Activated CD8-positive, alpha-beta T cell treated with anti-CD3 and anti-CD28 coated beads for 36 hours (primary cell): ENCODE measurements at regions not wholly inside any gene's neighbourhood (a gene's known extent, or its start where the extent isn't known, plus 50 kb on each side); places are given as distances from the start of the nearest gene placed in this dataset.

Source experiments
- ATAC-seq: fragments of 200-7000 bp; cut with Tn5 transposase; one replicate; pipeline ENCODE4 v1.10.0; 2021; ENCODE audit warnings: mild to moderate bottlenecking, moderate library complexity
- CTCF ChIA-PET: fragments of 350-600 bp; sonication (Branson Sonifier 250); formaldehyde crosslinking; loops from one replicate; lab custom pipeline; 2021; ENCODE audit warnings: antibody characterized with exemption; lab: Charles Lee
- POLR2A ChIA-PET: fragments of 350-600 bp; sonication (Branson Sonifier 250); formaldehyde crosslinking; loops from one replicate; lab custom pipeline; 2021; ENCODE audit warnings: antibody characterized with exemption; lab: Charles Lee
- DNase-seq: peaks from one replicate; pipeline ENCODE4 v3.0.0-alpha.2; 2020
- H3K27ac Mint-ChIP-seq: one replicate; pipeline ENCODE4 v1.8.0; 2021; ENCODE audit warnings: mild to moderate bottlenecking, mixed read lengths
- H3K27me3 Mint-ChIP-seq: one replicate; pipeline ENCODE4 v1.8.0; 2021; ENCODE audit warnings: mixed read lengths
- H3K36me3 Mint-ChIP-seq: one replicate; pipeline ENCODE4 v1.8.0; 2021; ENCODE audit warnings: low read depth, mixed read lengths
- H3K4me1 Mint-ChIP-seq: one replicate; pipeline ENCODE4 v1.8.0; 2021; ENCODE audit warnings: low read depth, mixed read lengths
- H3K4me3 Mint-ChIP-seq: one replicate; pipeline ENCODE4 v1.8.0; 2021; ENCODE audit warnings: mild to moderate bottlenecking, moderate library complexity, mixed read lengths
- H3K9me3 Mint-ChIP-seq: one replicate; pipeline ENCODE4 v1.8.0; 2021; ENCODE audit warnings: mixed read lengths
- CTCF ChIP-seq: fragments of 200-600 bp; IDR thresholded peaks from one replicate; pipeline ENCODE4 v1.8.0; 2022; ENCODE audit warnings: antibody characterized with exemption, mild to moderate bottlenecking
- intact Hi-C: fragments of 100-400 bp; cut with micrococcal nuclease; formaldehyde crosslinking; loops from one replicate; pipeline ENCODE4 v1.10.0; 2022

DNA sequence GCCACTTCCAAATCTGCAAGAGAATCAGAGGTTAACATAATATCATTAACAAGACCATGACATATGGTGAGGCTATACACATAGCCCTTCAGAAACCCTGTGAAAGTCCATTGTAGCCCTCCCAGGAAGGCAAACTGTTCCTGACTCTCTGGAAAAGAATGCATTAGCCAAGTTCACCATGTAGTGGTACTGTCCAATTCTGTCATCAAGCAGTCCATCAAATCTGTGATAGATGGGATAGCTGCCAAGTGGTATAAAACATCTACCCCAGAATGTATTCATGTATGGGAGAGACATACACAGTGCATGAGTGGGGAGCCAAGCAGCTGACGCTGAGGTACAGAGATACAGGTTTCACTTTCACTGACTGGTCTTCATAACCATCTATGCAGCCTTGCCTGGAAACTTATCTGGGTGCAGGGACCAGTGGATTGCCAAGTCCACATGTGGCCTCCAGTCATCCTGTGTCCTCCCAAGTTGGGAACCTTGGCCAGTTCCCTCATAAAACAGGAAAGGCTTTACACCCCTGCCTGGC, 281.1 kb downstream of the MBD2 start:
- Mint-ChIP-seq H3K27ac (no peak overlapping the region), H3K4me3 (no peak overlapping the region), H3K27me3 (no peaks in the 10 kb centered on the region), H3K36me3 (no peaks in the 10 kb centered on the region), H3K4me1 (no peaks in the 10 kb centered on the region), H3K9me3 (peaks cover 2% of the 10 kb centered on the region)
- ATAC-seq (no peak), DNase-seq (no peak)
- TF ChIP-seq CTCF = no peak
- ChIA-PET POLR2A (no interaction called here), CTCF (no interaction called here)
- intact Hi-C loops = no loop called here

DNA sequence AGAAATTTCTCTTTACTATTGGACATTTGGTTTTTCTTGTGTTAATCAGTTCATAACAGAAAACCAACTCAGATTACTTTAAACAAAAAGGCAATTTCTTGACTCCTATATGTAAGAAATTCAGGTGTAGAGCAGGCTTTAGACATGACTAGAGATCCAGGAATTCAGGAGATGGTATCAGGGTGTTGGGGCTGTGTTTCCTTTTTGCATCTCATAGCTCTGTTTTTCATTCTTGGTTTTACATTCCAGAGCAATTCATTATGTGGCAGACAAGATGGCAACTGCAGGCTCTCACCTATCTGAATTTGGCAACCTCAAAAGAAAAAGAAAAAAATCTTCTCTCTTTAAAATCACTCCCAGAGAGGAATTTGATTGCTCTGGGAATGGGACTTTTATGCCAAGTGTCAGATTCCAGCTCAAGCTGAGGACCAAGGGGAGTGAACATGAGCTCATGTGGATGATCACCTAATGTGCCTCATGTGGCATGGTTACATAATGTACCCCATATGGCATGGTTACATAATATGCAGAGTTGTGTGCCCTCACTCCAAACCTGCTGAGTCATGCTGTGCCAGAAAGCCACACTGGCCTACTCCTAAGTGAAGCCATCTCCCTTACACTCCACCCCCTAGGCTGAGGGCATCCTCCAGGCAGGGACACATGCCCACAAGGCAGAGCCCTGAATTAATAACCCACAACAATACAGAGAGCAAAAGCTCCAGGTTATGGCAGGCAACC, 282.7 kb downstream of the MBD2 start:
- Mint-ChIP-seq H3K27me3 (no peaks in the 10 kb centered on the region), H3K4me3 (no peak overlapping the region), H3K27ac (no peak overlapping the region), H3K4me1 (no peaks in the 10 kb centered on the region), H3K9me3 (peaks cover 2% of the 10 kb centered on the region), H3K36me3 (no peaks in the 10 kb centered on the region)
- ATAC-seq (no peak), DNase-seq (no peak)
- POLR2A ChIA-PET = no interaction called here
- no peak for TF ChIP-seq CTCF
- intact Hi-C loops = no loop called here
- CTCF ChIA-PET = no interaction called here

- Mint-ChIP-seq H3K27ac (no peak overlapping the region), H3K4me3 (no peak overlapping the region), H3K36me3 (no peaks in the 10 kb centered on the region), H3K4me1 (no peaks in the 10 kb centered on the region), H3K27me3 (no peaks in the 10 kb centered on the region), H3K9me3 (no peaks in the 10 kb centered on the region)
- ChIA-PET POLR2A (no interaction called here), CTCF (no interaction called here)
- no peak for TF ChIP-seq CTCF
- ATAC-seq = no peak
- intact Hi-C loops = no loop called here
- DNase-seq = no peak
These were observed 287.4 kb downstream of the MBD2 start for GRCh38 chr18:53937037-53937436.

GRCh38 chr18:53935803-53936202, 288.7 kb downstream of the MBD2 start:
- Mint-ChIP-seq H3K9me3 (no peaks in the 10 kb centered on the region), H3K27me3 (no peaks in the 10 kb centered on the region), H3K4me3 (no peak overlapping the region), H3K27ac (no peak overlapping the region), H3K36me3 (no peaks in the 10 kb centered on the region), H3K4me1 (no peaks in the 10 kb centered on the region)
- intact Hi-C loops = no loop called here
- no peak for ATAC-seq
- DNase-seq = no peak
- ChIA-PET POLR2A (no interaction called here), CTCF (no interaction called here)
- TF ChIP-seq CTCF = no peak

DNA sequence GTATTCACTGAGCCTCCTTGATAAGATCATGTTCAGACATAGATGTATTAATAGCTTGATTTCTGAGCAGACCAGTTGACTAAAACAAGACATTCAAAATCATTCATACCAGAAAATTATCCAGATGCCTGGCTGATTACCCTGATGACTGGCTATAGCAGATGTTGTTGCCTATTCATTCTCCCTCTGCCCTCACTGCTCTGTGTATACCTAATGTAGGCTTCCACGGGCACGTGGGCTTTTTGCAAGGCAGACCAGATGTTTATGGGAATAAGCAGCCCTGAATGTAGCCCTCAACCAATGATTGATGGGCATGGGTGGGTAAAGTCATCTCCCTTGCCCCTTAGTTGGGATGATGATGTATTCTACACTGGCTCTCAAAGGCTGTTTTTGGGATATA, 289.1 kb downstream of the MBD2 start:
- ChIA-PET POLR2A (no interaction called here), CTCF (no interaction called here)
- ATAC-seq (no peak), DNase-seq (no peak)
- intact Hi-C loops = no loop called here
- Mint-ChIP-seq H3K4me1 (no peaks in the 10 kb centered on the region), H3K27ac (no peak overlapping the region), H3K4me3 (no peak overlapping the region), H3K36me3 (no peaks in the 10 kb centered on the region), H3K27me3 (no peaks in the 10 kb centered on the region), H3K9me3 (no peaks in the 10 kb centered on the region)
- TF ChIP-seq CTCF = no peak
